GM21447 (cell line): ENCODE measurements at regions not wholly inside any gene's neighbourhood (a gene's known extent, or its start where the extent isn't known, plus 50 kb on each side); places are given as distances from the start of the nearest gene placed in this dataset.
"Not testable (repeated sequence)": the region's sequence is repeated elsewhere in the genome, so short reads cannot be mapped to it uniquely, and the experiment has no call there.

Experiments
- ATAC-seq: cut with Tn5 transposase; IDR thresholded peaks from one replicate; pipeline ENCODE4 v1.9.1; 2021; ENCODE audit not compliant: unreplicated experiment

GRCh38 chr22:23443905-23444304, 136.2 kb downstream of the IGLL1 start:
- not testable (repeated sequence) for ATAC-seq

DNA sequence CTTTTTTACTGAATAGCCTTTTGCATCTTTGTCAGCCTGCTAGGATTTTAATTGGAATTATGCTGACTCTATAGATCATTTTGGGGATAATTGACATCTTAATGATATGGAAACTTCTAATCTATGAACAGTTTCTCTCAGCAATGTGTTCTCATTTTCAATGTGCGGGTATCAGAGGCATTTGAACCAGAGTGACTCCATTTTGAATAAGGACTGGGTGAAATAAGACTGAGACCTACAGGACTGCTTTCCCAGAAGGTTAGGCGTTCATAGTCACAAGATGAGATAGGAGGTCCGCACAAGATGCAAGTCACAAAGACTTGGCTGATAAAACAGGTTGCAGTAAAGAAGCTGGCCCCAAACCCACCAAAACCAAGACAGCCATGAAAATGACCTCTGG, 140.5 kb downstream of the IGLL1 start:
- not testable (repeated sequence) for ATAC-seq

DNA sequence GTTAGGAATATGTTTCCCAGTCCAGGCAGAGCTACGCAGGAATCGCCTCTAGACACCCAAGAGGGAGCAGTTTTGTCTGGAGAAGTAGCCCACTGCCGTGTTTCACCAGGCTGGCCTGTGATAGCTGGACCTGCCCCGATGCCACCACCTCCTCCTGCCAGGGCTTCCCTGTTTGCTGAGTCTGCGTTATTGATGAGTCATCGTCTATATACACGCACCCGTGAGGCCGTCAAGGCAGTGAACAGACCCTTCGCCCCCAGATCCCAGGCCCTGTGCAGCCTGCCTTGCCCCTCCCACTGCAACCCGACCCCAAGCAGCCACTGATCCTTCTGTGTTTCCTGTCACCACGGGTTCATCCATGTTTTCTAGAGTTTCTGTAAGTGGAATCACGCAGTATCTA, 141.9 kb downstream of the IGLL1 start:
- no peak for ATAC-seq

DNA sequence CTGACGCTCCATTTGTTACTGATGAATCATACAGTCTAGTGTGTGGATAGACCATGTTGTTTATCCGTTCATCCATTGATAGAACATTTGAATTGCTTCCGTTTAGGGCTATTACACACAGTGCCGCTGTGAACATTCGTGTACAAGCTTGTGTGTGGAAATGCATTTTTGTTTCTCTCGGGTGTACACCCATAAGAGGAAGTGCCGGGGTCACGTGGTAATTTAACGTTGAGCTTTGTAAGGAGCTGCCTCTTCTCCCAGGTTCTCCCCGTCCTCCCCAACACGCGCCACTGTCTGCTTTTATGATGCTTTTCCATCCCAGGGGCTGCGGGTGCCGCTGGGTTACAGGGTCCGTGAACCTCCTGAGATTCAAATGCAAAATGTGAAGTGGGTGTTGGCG, 142.3 kb downstream of the IGLL1 start:
- no peak for ATAC-seq

- not testable (repeated sequence) for ATAC-seq
These were observed 143.0 kb downstream of the IGLL1 start for GRCh38 chr22:23437107-23437395.

- ATAC-seq = not testable (repeated sequence)
These were observed 143.6 kb downstream of the IGLL1 start for GRCh38 chr22:23436354-23437106.

- not testable (repeated sequence) for ATAC-seq
These were observed 144.9 kb downstream of the IGLL1 start for GRCh38 chr22:23435186-23435585.

GRCh38 chr22:23434198-23434830, 145.8 kb downstream of the IGLL1 start:
- not testable (repeated sequence) for ATAC-seq

- ATAC-seq = not testable (repeated sequence)
These were observed 146.7 kb downstream of the IGLL1 start for GRCh38 chr22:23433127-23434005.

DNA sequence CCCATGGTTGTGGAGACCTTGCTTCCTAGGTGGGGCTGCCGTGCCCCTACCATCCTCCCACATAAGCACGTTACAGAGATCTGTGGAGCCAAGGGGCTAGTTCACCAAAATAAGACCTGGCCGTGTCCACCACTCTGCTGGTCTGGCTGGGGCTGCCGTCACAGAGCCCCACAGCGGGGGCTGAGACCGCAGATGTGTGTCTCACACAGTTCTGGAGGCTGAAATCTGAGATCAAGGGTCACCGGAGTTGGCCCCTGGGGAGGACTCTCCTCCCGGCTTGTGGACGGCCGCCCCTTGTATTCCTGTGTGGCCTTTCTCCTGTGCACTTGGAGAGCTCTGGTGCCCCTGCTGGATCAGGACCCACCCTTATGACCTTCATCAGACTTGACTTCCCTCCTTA, 147.4 kb downstream of the IGLL1 start:
- ATAC-seq = not testable (repeated sequence)

DNA sequence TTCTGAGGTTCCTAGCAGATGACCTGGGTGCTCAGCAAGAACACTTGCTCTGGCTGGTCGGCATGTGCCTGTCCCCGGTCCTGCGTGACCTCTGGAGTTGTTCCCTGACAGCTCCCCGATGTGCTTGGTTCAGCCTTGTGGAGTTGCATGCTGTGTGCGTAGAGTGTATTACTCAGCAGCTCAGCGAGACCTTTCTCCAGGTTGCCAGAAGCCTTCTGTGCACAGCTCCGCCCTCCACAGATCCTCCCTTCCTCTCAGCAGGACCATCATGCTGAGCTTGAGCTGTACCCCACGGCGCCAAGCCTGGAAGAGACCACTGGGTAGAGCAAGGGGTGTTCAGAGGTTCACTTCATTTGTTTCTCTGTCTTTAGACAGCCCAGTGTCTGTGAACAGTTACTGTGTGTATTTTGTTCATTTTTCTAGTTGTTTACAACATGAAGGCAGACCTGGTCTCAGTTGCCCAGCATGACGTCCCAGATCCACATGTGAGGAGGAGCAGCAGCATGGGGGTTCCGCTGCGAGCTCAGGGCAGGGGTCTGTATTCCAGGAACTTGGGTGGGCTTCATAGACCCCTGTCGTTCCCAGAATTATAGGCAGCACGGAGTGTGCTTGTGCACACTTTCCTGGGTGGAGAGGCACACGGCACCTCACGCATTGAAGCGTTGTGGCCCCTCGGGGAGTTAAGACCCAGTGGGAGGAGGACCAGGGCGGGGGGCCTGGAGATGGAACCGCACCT, 148.6 kb downstream of the IGLL1 start:
- no peak for ATAC-seq

- ATAC-seq = not testable (repeated sequence)
These were observed 155.5 kb downstream of the IGLL1 start for GRCh38 chr22:23424551-23425068.

GRCh38 chr22:23424031-23424430, 156.1 kb downstream of the IGLL1 start:
- no peak for ATAC-seq

GRCh38 chr22:23422281-23422680, 157.8 kb downstream of the IGLL1 start:
- ATAC-seq = not testable (repeated sequence)

DNA sequence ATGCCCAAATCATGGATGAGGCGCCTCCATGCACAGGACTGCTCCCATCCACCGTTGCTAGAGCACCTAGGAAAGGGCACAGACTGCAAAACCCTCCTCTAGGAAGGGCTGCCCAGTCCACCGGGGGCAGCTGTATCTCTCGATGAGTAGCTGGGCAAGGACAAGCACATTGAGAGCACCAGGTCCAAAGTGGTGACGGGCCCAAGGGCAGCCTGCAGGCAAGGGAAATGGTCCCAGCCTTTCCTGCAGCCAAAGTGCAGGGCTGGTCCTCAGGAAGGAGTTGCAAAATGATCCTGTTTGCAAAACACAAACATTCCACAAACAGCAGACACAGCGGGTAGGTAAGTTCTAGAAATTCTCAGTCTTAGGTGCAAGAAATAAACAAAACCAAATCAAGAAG, 158.8 kb downstream of the IGLL1 start:
- not testable (repeated sequence) for ATAC-seq

GRCh38 chr22:23419931-23420330, 160.2 kb downstream of the IGLL1 start:
- no peak for ATAC-seq

GRCh38 chr22:23419171-23419570, 160.9 kb downstream of the IGLL1 start:
- no peak for ATAC-seq

DNA sequence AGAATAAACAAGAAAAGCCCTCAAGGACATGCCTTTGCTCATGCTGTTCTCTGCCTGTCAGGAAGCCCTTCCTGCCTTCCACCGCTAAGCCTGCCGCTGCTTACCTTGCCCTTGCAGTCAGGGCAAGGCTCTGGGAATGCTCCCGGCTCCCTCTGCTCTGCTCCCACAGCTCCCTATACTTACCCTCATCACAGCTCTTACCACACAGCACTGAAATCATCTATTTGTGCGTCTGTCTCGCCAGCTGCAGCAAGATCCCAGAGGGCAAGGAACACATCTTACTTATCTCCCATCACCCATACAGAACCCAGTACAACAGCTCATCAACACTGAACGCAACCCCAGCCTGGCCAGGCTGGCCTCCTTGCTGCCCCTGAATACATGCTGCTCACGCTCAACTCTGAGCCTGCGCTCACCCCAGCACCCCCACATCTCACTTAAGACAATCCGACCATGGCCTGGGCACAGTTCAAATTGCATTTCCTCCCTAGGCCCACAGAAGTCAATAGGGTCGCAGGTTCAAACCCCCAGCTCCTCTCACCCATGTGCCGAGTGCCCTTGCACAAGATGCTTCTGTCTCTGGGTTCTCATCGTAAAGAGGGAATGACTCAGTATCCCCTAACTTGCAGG, 161.8 kb downstream of the IGLL1 start:
- no peak for ATAC-seq

- ATAC-seq = not testable (repeated sequence)
These were observed 162.8 kb downstream of the IGLL1 start for GRCh38 chr22:23417327-23417726.

- ATAC-seq = not testable (repeated sequence)
These were observed 163.9 kb downstream of the IGLL1 start for GRCh38 chr22:23416169-23416690.
